GM21360 (cell line): ENCODE measurements at regions not wholly inside any gene's neighbourhood (a gene's known extent, or its start where the extent isn't known, plus 50 kb on each side); places are given as distances from the start of the nearest gene placed in this dataset.

Source experiments
- ATAC-seq: cut with Tn5 transposase; IDR thresholded peaks from one replicate; pipeline ENCODE4 v1.9.1; 2021; ENCODE audit warnings: mild to moderate bottlenecking, moderate library complexity; ENCODE audit not compliant: unreplicated experiment

DNA sequence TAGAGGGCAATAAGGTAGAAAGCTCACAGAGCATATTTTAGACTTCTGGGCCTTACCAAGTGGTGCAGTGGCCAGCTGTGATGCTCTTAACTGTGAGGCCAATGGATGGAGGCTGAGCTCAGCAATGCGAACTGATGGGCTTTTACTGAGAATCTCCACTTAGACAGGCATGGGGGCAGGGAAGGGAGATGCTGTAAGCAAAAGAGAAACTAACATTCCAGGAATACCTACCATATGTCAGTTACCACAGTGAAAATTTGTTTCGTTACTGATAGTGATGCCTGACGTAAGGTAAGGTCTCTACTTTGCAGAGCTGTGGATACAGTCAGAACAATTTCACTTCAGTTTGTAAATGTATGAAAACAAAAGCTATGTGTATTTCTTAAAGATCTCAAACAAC lies 250.6 kb upstream of the ZFHX3 start:
- no peak for ATAC-seq

DNA sequence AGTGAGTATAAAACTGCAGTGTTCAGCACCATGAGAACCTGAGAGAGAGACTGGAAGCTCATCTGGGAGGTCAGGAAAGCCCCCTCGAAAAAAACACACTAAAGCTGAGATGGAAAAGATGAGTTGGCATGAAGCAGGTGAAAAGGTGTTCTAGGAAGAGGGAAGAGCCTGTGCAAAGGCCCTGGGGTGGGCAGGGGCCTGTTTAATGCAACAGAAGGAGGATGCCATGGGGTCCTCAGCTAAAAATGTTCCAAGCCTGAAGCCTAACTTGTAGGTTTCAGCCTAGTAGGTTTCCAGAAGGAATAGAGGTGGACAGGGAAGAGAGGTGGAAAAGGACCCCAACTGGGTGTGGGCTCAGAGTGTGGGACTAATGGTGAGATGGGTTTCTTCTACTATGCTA lies 242.3 kb upstream of the ZFHX3 start:
- no peak for ATAC-seq

- peak; percentile 92 for ATAC-seq
Measured at GRCh38 chr16:73289232-73289631, 241.3 kb upstream of the ZFHX3 start.

- ATAC-seq: no peak
Measured at GRCh38 chr16:73288520-73288919, 240.6 kb upstream of the ZFHX3 start.

GRCh38 chr16:73287859-73288405 lies 240.0 kb upstream of the ZFHX3 start:
- ATAC-seq: no peak

- ATAC-seq: no peak
Measured at GRCh38 chr16:73286346-73287267, 238.7 kb upstream of the ZFHX3 start.

DNA sequence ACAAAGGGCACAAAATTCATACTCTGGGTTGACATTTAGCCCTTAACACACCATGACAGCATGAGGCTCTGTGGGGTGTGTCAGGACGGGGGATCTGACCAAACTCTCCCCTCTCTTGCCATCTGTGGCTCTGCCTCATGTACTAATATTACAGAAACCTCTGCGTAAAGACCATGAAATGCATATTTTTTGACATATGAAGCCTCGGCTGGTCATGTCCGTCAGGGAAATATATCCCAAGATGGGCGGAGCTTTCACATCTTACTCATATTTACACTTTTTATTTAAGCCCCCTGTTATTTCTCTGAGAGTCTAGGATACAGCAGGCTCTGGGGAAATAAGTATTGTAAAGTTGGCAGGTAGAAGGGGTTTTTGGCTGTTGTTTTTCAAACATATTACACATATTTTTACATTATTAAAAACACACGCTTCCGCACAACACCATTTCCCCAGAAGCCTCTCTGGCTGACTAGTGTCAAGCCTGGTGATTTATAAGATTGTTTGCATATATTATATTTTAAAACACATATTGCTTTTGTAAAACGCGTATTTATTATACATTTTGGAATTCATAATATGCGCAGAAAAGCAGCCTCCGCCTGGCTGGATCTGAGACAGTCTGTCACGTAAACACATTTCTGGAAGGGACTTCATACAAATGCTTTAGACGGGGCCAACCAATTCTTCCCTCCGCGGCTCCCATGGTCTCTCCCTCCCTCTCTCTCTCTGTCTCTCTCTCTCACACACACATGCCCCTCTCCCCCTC lies 237.7 kb upstream of the ZFHX3 start:
- no peak for ATAC-seq

DNA sequence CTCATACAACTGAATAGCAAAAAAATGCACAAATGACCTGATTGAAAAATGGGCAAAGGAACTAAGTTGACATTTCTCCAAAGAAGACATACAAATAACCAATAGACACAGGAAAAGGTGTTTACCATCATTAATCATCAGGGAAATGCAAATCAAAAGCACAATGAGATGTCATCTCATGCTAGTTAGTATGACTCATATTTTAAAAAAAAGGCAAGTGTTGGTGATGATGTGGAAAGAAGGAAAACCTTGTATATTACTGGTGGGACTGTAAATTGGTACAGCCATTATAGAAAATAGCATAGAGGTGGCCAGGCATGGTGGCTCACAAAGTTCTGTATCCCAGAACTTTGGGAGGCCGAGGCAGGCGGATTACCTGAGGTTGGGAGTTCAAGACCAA lies 232.5 kb upstream of the ZFHX3 start:
- no peak for ATAC-seq

DNA sequence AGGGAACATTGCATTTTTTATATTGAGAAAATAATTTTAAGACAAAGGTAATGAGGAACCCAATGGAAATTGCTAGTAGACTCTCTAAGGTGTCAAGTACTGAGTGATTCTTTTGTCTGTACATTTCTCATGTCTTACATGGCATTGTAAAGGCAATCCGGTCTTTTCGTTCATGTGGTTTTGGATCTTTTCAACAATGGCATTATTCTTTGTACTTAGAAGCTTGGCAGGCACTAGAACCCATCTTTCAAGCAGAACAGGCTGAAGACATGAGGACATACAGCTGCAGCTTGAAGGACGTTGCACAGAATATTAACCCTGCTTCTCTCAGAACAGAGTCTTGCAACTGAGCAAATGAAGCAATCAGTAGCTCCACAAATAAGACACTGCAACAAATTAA lies 231.5 kb upstream of the ZFHX3 start:
- ATAC-seq: no peak

GRCh38 chr16:73277071-73277470 lies 229.1 kb upstream of the ZFHX3 start:
- no peak for ATAC-seq

- ATAC-seq: no peak
Measured at GRCh38 chr16:73275448-73275847, 227.5 kb upstream of the ZFHX3 start.

DNA sequence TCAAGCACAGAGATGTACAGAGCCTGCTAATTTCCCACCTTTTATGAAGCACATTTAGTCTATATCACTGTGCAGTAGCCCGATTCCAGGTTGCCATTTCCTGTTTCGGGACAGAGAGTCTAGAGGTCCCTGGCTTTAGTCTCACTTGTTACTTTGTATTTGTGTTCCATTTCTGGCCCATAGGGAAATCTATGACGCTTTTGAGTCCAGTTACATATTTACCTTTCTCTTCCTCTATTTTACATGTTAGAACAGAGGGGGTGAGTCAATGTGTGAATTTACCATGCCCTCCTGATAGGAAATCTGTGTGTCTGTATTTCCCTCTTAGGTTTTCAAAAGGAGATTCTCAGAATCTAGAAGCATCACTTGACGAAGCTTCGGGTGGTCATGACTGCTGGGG lies 227.1 kb upstream of the ZFHX3 start:
- no peak for ATAC-seq

GRCh38 chr16:73274140-73274539 lies 226.2 kb upstream of the ZFHX3 start:
- no peak for ATAC-seq

DNA sequence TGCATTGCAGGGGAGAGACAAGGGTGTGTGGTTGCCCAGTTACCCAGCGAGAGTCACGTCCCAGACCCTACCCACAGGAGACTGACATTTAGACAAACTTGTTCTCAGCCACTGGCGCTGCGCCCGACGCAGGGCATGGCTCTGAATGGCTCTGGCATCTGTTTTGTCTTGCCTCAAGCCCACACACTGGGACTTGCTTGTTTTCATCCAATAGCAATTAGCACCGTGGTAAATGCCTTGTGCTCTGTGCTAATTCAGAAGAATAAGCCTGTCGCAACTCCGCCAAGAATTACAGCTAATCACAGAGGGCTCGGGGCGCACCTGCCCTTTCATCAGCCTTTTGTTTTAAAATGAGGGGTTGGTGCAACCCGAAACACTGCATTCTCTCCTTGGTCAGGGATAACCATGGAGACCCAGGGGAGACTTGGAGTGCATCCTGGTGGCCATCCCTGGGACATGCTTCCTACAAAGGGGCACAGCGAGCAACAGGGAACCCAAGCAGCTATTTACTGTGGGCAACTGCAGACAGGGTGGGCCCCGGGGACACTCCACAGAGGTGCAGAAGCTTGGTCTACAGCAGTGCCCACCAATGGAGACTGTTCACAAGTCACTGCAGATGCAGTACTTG lies 220.6 kb upstream of the ZFHX3 start:
- ATAC-seq: no peak

GRCh38 chr16:73265935-73266334 lies 218.0 kb upstream of the ZFHX3 start:
- ATAC-seq: no peak

- ATAC-seq: no peak
Measured at GRCh38 chr16:73265124-73265837, 217.4 kb upstream of the ZFHX3 start.

DNA sequence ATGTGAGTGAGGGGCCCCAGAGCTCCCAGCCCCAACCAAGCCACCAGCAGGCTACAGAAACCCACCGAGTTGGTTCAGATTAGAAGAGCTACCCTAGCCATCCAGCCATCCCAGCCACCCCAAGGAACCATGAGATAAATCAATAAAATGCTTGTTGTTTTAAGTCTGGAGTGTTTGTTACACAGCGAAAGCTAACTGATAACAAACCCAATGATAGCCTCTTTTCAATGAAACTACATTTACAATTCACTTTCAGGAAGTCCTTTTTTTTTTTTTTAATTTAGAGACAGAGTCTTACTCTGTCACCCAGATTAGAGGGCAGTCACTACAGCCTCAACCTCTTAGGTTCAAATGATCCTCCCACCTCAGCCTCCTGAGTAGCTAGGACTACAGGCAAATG lies 215.0 kb upstream of the ZFHX3 start:
- no peak for ATAC-seq

GRCh38 chr16:73255031-73255430 lies 207.1 kb upstream of the ZFHX3 start:
- no peak for ATAC-seq

DNA sequence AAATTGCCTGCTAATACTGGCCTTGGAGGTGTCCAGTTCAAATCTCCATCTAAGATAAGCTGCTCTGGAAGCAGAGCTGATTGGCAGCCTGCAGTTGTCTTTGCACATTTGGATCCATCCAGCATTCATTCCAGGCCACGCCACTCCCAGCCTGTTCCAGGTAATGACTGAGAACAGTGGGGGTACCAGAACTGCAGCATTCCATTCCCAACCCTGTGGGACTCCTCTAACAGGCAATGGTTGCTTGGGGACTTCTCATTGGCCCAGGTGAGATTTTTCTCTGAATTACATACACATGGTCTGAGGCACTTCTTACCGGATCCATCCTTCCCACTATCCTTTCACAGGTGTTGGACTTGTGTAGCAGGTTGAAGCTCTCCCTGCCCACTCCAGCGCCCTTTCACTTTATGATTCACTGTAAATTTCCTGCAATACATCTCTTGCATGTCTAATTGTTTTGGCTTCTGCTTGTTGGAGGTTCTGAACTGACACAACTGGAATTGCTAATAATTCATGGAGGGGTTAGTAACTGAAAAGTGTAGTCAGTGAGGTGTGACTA lies 206.1 kb upstream of the ZFHX3 start:
- ATAC-seq: no peak

DNA sequence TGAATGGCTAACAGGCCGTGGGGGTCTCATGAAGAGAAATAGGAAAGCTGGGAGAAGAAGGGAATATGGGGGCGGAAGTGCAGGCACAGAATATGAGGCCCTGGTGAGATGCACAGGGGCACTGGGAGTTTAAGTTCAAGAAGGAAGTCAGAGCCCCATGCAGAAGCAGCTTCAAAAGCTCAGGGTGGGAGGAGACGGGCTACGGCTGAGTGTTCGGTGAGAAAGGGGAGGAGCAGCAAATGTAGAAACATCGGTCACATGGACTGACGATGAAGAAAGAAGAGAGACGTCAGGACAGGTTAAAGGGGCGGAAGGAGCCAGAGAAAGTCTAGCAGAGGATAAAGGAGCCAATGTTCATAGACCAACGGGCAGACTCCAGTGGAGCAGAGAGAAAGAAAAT lies 204.5 kb upstream of the ZFHX3 start:
- ATAC-seq: no peak
